DOHH2 (cell line): ENCODE measurements at regions not wholly inside any gene's neighbourhood (a gene's known extent, or its start where the extent isn't known, plus 50 kb on each side); places are given as distances from the start of the nearest gene placed in this dataset.

Experiments used
- H3F3A ChIP-seq: fragments of 200-600 bp; sonication (generic), shearing (Covaris generic); 2 replicates; pipeline ENCODE4 v1.6.0; 2016; ENCODE audit warnings: antibody characterized with exemption, mild to moderate bottlenecking; ENCODE audit not compliant: control insufficient read depth, insufficient read depth
- H3K27ac ChIP-seq: fragments of 200-600 bp; sonication (generic); 2 replicates; pipeline ENCODE4 v1.5.1; 2014; ENCODE audit warnings: low read depth, mild to moderate bottlenecking, low read length, moderate library complexity
- H3K27me3 ChIP-seq: fragments of 200-600 bp; sonication (generic); 2 replicates; pipeline ENCODE4 v1.6.1; 2014; ENCODE audit warnings: mild to moderate bottlenecking, low read length, mixed read lengths; ENCODE audit not compliant: control insufficient read depth
- H3K36me3 ChIP-seq: fragments of 200-600 bp; sonication (generic); 2 replicates; pipeline ENCODE4 v1.6.1; 2014; ENCODE audit warnings: mild to moderate bottlenecking, low read length, moderate library complexity, mixed read lengths; ENCODE audit not compliant: control insufficient read depth
- H3K4me1 ChIP-seq: fragments of 200-600 bp; sonication (generic); 2 replicates; pipeline ENCODE4 v1.6.1; 2014; ENCODE audit warnings: mild to moderate bottlenecking, low read length, mixed read lengths; ENCODE audit not compliant: control insufficient read depth
- H3K4me2 ChIP-seq: fragments of 200-600 bp; sonication (generic); 2 replicates; pipeline ENCODE4 v1.6.0; 2014; ENCODE audit warnings: mild to moderate bottlenecking, low read length, moderate library complexity
- H3K4me3 ChIP-seq: fragments of 200-600 bp; sonication (generic); 2 replicates; pipeline ENCODE4 v1.5.1; 2014; ENCODE audit warnings: mild to moderate bottlenecking, low read length, mixed read lengths
- H3K79me2 ChIP-seq: fragments of 200-600 bp; sonication (generic); 2 replicates; pipeline ENCODE4 v1.6.1; 2014; ENCODE audit warnings: mild to moderate bottlenecking, low read length, mixed read lengths; ENCODE audit not compliant: control insufficient read depth
- H3K9me2 ChIP-seq: fragments of 200-600 bp; sonication (generic); replicated peaks from 2 replicates; pipeline ENCODE4 v1.6.1; 2014; ENCODE audit warnings: mild to moderate bottlenecking, low read length, mixed read lengths; ENCODE audit not compliant: control insufficient read depth
- H3K9me3 ChIP-seq: fragments of 200-600 bp; sonication (generic); 2 replicates; pipeline ENCODE4 v1.6.1; 2014; ENCODE audit warnings: antibody characterized with exemption, low read length, mixed read lengths; ENCODE audit not compliant: control insufficient read depth, insufficient read depth
- H4K20me1 ChIP-seq: fragments of 200-600 bp; sonication (generic); 2 replicates; pipeline ENCODE4 v1.6.0; 2014; ENCODE audit warnings: low read depth, mild to moderate bottlenecking, antibody characterized with exemption, low read length, moderate library complexity; ENCODE audit not compliant: control insufficient read depth, insufficient read depth
- EZH2phosphoT487 ChIP-seq: fragments of 200-600 bp; sonication (generic); IDR thresholded peaks from 2 replicates; pipeline ENCODE4 v1.6.1; 2017; ENCODE audit warnings: borderline replicate concordance, mild to moderate bottlenecking, antibody characterized with exemption, low read length, moderate library complexity, mixed read lengths
- TF ChIP-seq, protein P1 (sequence below): fragments of 200-600 bp; sonication (generic); IDR thresholded peaks from one replicate; pipeline ENCODE4 v1.5.1; 2014; ENCODE audit warnings: antibody characterized with exemption, mild to moderate bottlenecking, low read depth, low read length; ENCODE audit not compliant: poor library complexity, severe bottlenecking

DNA sequence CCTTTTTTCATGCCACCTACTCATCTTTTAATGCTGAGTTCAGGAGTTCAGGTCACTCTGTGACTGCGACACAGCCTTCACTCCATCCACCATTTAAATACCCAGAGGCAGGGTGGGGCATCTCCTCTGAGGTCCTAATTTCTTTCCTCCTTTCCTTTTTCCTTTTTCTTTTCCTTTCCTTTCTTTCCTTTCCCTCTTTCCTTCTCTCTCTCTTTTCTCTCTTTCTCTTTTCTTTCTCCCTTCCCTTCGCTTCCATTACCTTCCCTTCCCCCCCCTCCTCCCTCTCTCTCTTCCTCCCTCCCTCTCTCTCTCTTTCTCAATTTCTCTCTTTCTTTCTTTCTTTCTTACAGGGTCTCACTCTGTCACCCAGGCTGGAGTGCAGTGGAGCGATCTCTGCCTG, 145.9 kb upstream of the SVIL start:
- TF ChIP-seq, protein P1, sequence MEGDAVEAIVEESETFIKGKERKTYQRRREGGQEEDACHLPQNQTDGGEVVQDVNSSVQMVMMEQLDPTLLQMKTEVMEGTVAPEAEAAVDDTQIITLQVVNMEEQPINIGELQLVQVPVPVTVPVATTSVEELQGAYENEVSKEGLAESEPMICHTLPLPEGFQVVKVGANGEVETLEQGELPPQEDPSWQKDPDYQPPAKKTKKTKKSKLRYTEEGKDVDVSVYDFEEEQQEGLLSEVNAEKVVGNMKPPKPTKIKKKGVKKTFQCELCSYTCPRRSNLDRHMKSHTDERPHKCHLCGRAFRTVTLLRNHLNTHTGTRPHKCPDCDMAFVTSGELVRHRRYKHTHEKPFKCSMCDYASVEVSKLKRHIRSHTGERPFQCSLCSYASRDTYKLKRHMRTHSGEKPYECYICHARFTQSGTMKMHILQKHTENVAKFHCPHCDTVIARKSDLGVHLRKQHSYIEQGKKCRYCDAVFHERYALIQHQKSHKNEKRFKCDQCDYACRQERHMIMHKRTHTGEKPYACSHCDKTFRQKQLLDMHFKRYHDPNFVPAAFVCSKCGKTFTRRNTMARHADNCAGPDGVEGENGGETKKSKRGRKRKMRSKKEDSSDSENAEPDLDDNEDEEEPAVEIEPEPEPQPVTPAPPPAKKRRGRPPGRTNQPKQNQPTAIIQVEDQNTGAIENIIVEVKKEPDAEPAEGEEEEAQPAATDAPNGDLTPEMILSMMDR, result no peak
- no peak for TF ChIP-seq EZH2phosphoT487
- H3K9me2 ChIP-seq, result no peaks in the 10 kb centered on the region; the same call in 1 of the 2 replicates
- H3K79me2 ChIP-seq, result no peaks in the 10 kb centered on the region
- no peak overlapping the region for H3K27ac ChIP-seq
- H3K4me2 ChIP-seq, result no peak overlapping the region
- H3K4me3 ChIP-seq, result no peak overlapping the region
- no peaks in the 10 kb centered on the region for H3K36me3 ChIP-seq
- no peaks in the 10 kb centered on the region for H4K20me1 ChIP-seq
- H3K4me1 ChIP-seq, result no peaks in the 10 kb centered on the region
- no peaks in the 10 kb centered on the region for H3F3A ChIP-seq
- H3K9me3 ChIP-seq, result no peaks in the 10 kb centered on the region
- H3K27me3 ChIP-seq, result no peaks in the 10 kb centered on the region

DNA sequence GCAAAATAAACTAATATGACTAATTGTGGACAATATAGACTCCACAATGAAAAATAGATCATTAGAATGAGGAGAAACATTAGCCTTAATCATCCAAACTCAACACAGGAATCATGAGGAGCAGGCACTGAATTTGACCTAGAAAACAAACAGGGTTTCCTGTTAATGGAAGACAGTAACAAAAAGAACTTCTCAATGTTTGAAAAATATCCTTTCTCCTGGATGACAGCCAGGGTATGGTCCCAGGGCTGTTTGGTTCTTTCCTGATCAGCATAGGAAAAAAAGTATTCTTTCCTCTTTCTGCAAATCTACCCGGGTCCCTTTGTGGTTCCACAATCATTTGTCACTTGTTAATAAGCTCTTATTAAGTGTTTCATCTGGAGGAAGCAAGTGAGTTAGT, 145.3 kb upstream of the SVIL start:
- Histone ChIP-seq H3K9me2 (no peaks in the 10 kb centered on the region), H4K20me1 (no peaks in the 10 kb centered on the region), H3K4me1 (no peaks in the 10 kb centered on the region), H3F3A (no peaks in the 10 kb centered on the region), H3K9me3 (no peaks in the 10 kb centered on the region), H3K36me3 (no peaks in the 10 kb centered on the region), H3K27me3 (no peaks in the 10 kb centered on the region), H3K4me2 (no peak overlapping the region), H3K27ac (no peak overlapping the region), H3K79me2 (no peaks in the 10 kb centered on the region), H3K4me3 (no peak overlapping the region)
- TF ChIP-seq, protein P1, result no peak
- TF ChIP-seq EZH2phosphoT487, result no peak

DNA sequence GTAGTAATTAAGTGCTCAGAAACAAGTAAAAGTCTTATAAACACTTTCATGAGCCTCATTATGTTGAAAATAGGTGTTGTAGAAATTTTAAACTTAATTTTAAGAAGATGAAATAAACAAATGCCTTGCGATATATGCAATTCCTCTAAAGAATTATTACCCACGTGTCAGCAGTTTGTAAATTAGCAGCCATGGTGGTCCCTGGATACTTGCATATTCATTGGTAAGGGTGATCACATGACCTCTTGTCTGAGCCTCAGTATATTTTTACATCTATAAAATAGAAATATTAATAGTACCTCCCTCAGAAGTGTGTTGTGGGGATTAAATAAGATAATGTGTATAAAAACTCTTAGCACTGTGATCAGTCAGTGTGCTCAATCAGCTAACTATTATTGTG, 141.5 kb upstream of the SVIL start:
- Histone ChIP-seq H3K79me2 (no peaks in the 10 kb centered on the region), H3K4me2 (no peak overlapping the region), H3K36me3 (no peaks in the 10 kb centered on the region), H3K4me1 (peaks cover 7% of the 10 kb centered on the region), H3K27me3 (no peaks in the 10 kb centered on the region), H4K20me1 (no peaks in the 10 kb centered on the region), H3F3A (no peaks in the 10 kb centered on the region), H3K9me2 (no peaks in the 10 kb centered on the region), H3K9me3 (no peaks in the 10 kb centered on the region), H3K4me3 (no peak overlapping the region), H3K27ac (no peak overlapping the region)
- TF ChIP-seq, protein P1, result no peak
- TF ChIP-seq EZH2phosphoT487, result no peak

DNA sequence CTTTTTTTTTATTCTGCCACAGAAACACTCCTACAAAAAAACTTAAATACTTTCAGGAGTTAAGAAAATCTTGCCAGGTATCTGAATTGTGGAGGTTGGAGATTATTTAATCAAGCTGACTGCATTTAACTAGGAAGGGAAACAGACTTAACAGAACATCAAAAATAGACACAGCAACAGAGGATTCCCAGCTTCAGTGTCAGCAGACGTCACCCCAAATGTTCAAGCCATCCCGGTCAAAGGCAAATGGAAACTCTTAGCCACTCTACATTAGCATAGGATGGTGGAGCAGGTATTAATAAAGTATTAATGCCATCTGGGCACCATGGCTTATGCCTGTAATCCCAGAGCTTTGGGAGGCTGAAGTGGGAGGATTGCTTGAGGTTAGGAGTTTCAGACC, 139.7 kb upstream of the SVIL start:
- no peak overlapping the region for H3K4me2 ChIP-seq
- no peaks in the 10 kb centered on the region for H4K20me1 ChIP-seq
- H3K9me2 ChIP-seq, result no peaks in the 10 kb centered on the region
- TF ChIP-seq, protein P1, result no peak
- no peak for TF ChIP-seq EZH2phosphoT487
- peaks cover 7% of the 10 kb centered on the region for H3K4me1 ChIP-seq
- no peaks in the 10 kb centered on the region for H3K27me3 ChIP-seq
- no peaks in the 10 kb centered on the region for H3K36me3 ChIP-seq
- no peak overlapping the region for H3K27ac ChIP-seq
- H3K4me3 ChIP-seq, result no peak overlapping the region
- H3K79me2 ChIP-seq, result no peaks in the 10 kb centered on the region
- no peaks in the 10 kb centered on the region for H3F3A ChIP-seq
- H3K9me3 ChIP-seq, result no peaks in the 10 kb centered on the region
